HCT116 (cell line): ENCODE measurements at regions not wholly inside any gene's neighbourhood (a gene's known extent, or its start where the extent isn't known, plus 50 kb on each side); places are given as distances from the start of the nearest gene placed in this dataset.

Source experiments
- ATAC-seq: fragments of 200-7000 bp; cut with Tn5 transposase; 2 replicates; pipeline ENCODE4 v1.9.1; 2020; ENCODE audit warnings: mild to moderate bottlenecking, moderate library complexity
- BruUV-seq: library from RNA; stranded (reverse); fragments of 400-500 nt; replicated peaks from 2 replicates; lab custom pipeline; 2021; lab: Mats Ljungman, UMichigan
- CTCF ChIA-PET: fragments of 300-600 bp; sonication (Branson Sonifier 250); formaldehyde crosslinking; loops from one replicate; lab custom pipeline; 2021; ENCODE audit warnings: antibody characterized with exemption; lab: Charles Lee
- POLR2A ChIA-PET: fragments of 300-600, 350-600 bp; sonication (Branson Sonifier 250); formaldehyde crosslinking; loops from one replicate; lab custom pipeline; 2021; ENCODE audit warnings: antibody characterized with exemption; lab: Charles Lee
- RAD21 ChIA-PET, 2 experiments: fragments of 300-600 bp; sonication (Branson Sonifier 250); formaldehyde crosslinking; loops; one replicate each; lab custom pipeline; 2023; ENCODE audit warnings: low total read pairs in 2 of 2; ENCODE audit not compliant: uncharacterized antibody in 2 of 2, unreplicated experiment in 2 of 2, low non-redundant PET in 1 of 2; lab: Charles Lee
- DNase-seq: peaks from one replicate; pipeline ENCODE4 v3.0.0-alpha.2; 2010; ENCODE audit warnings: low read depth, low spot score
- H2AFZ ChIP-seq: fragments of 200-600 bp; shearing (Covaris generic), sonication (generic); 2 replicates; pipeline ENCODE4 v1.6.1; 2017; ENCODE audit warnings: low read depth, mixed run types, mixed read lengths, antibody characterized with exemption, low read length; ENCODE audit not compliant: poor library complexity, severe bottlenecking
- H3K27ac ChIP-seq: 2 replicates; pipeline ENCODE4 v1.5.1; 2012; ENCODE audit warnings: low read depth, low read length
- H3K27me3 ChIP-seq: fragments of 200-600 bp; sonication (generic); 2 replicates; pipeline ENCODE4 v1.6.1; 2016; ENCODE audit warnings: mixed run types, low read length, mixed read lengths; ENCODE audit not compliant: insufficient read depth
- H3K36me3 ChIP-seq, 2 experiments: fragments of 200-500 bp in 1 of 2; fragments of 200-600 bp in 1 of 2; sonication (Bioruptor generic) in 1 of 2; sonication (generic) in 1 of 2; 2 replicates each; pipeline versions ENCODE4 v1.5.1 to v1.6.1; 2014 to 2016; ENCODE audit warnings: low read length in 2 of 2, inconsistent platforms in 1 of 2, mixed read lengths in 1 of 2, mixed run types in 1 of 2; ENCODE audit not compliant: insufficient read depth in 2 of 2, control insufficient read depth in 1 of 2
- H3K4me1 ChIP-seq, 2 experiments: fragments of 200-600 bp in 1 of 2; sonication (generic) in 1 of 2; 2 replicates each; pipeline versions ENCODE4 v1.5.1 to v1.6.1; 2012 to 2017; ENCODE audit warnings: low read length in 2 of 2, inconsistent platforms in 1 of 2, mild to moderate bottlenecking in 1 of 2, mixed read lengths in 1 of 2, mixed run types in 1 of 2, moderate library complexity in 1 of 2; ENCODE audit not compliant: insufficient read depth in 2 of 2, control insufficient read depth in 1 of 2
- H3K4me2 ChIP-seq: fragments of 200-600 bp; sonication (generic); 2 replicates; pipeline ENCODE4 v1.6.1; 2017; ENCODE audit warnings: mixed run types, low read length, mixed read lengths
- H3K4me3 ChIP-seq, 2 experiments: fragments of 200-600 bp in 1 of 2; sonication (generic) in 1 of 2; replicated peaks in 1 of 2; 2 replicates each; pipeline ENCODE4 v1.5.1; 2011 to 2016; ENCODE audit warnings: low read length in 2 of 2, control low read depth in 1 of 2, low read depth in 1 of 2, mild to moderate bottlenecking in 1 of 2, mixed read lengths in 1 of 2, mixed run types in 1 of 2
- H3K79me2 ChIP-seq: fragments of 200-600 bp; sonication (generic); 2 replicates; pipeline ENCODE4 v1.6.1; 2017; ENCODE audit warnings: mild to moderate bottlenecking, mixed run types, low read length, moderate library complexity, mixed read lengths; ENCODE audit not compliant: insufficient read depth
- H3K9ac ChIP-seq: fragments of 200-600 bp; sonication (generic); 2 replicates; pipeline ENCODE4 v1.6.1; 2016; ENCODE audit warnings: low read length, mixed read lengths
- H3K9me2 ChIP-seq: fragments of 200-600 bp; sonication (generic), shearing (Covaris generic); 2 replicates; pipeline ENCODE4 v1.6.1; 2017; ENCODE audit warnings: mixed run types, mild to moderate bottlenecking, moderate library complexity; ENCODE audit not compliant: insufficient read depth
- H3K9me3 ChIP-seq, 2 experiments: fragments of 200-500 bp in 1 of 2; fragments of 200-600 bp in 1 of 2; sonication (Bioruptor generic) in 1 of 2; sonication (generic) in 1 of 2; 2 replicates each; pipeline ENCODE4 v1.6.1; 2014 to 2017; ENCODE audit warnings: low read length in 2 of 2, mixed read lengths in 2 of 2, inconsistent platforms in 1 of 2, low read depth in 1 of 2, mild to moderate bottlenecking in 1 of 2, mixed run types in 1 of 2, moderate library complexity in 1 of 2; ENCODE audit not compliant: control insufficient read depth in 1 of 2, insufficient read depth in 1 of 2
- H4K20me1 ChIP-seq: fragments of 200-600 bp; sonication (generic), shearing (Covaris generic); 2 replicates; pipeline ENCODE4 v1.6.1; 2017; ENCODE audit warnings: mixed run types, mild to moderate bottlenecking, moderate library complexity; ENCODE audit not compliant: insufficient read depth
- CBX3 ChIP-seq: IDR thresholded peaks from 2 replicates; pipeline ENCODE4 v1.6.1; 2012; ENCODE audit warnings: low read depth
- ELF1 ChIP-seq: IDR thresholded peaks from 2 replicates; pipeline ENCODE4 v1.6.1; 2012; ENCODE audit warnings: low read depth, borderline replicate concordance
- EZH2 ChIP-seq: fragments of 200-600 bp; sonication (generic); IDR thresholded peaks from 2 replicates; pipeline ENCODE4 v1.6.1; 2017; ENCODE audit warnings: antibody characterized with exemption, mixed run types
- EZH2phosphoT487 ChIP-seq: fragments of 200-600 bp; IDR thresholded peaks from 2 replicates; pipeline ENCODE4 v1.6.1; 2018; ENCODE audit warnings: antibody characterized with exemption, borderline replicate concordance
- FOSL1 ChIP-seq: IDR thresholded peaks from 2 replicates; pipeline ENCODE4 v1.6.1; 2012; ENCODE audit warnings: low read depth
- JUND ChIP-seq: IDR thresholded peaks from 2 replicates; pipeline ENCODE4 v1.6.1; 2012
- POLR2A ChIP-seq: IDR thresholded peaks from 2 replicates; pipeline ENCODE4 v1.7.0; 2011; ENCODE audit warnings: borderline replicate concordance; ENCODE audit not compliant: insufficient read depth, insufficient read length; ENCODE audit errors: extremely low read depth
- POLR2AphosphoS5 ChIP-seq: IDR thresholded peaks from 2 replicates; pipeline ENCODE4 v1.6.1; 2011; ENCODE audit warnings: mild to moderate bottlenecking, low read depth, low read length, moderate library complexity
- RAD21 ChIP-seq: IDR thresholded peaks from 2 replicates; pipeline ENCODE4 v1.6.1; 2012; ENCODE audit warnings: low read depth, mild to moderate bottlenecking
- SIN3A ChIP-seq: IDR thresholded peaks from 2 replicates; pipeline ENCODE4 v1.6.1; 2012; ENCODE audit warnings: low read depth
- SP1 ChIP-seq: IDR thresholded peaks from 2 replicates; pipeline ENCODE4 v1.6.1; 2012; ENCODE audit warnings: low read depth
- SRF ChIP-seq: IDR thresholded peaks from 2 replicates; pipeline ENCODE4 v1.6.1; 2012; ENCODE audit warnings: low read depth
- TCF7L2 ChIP-seq: IDR thresholded peaks from 2 replicates; pipeline ENCODE4 v1.7.0; 2011; ENCODE audit warnings: borderline replicate concordance, inconsistent platforms; ENCODE audit not compliant: insufficient read depth, insufficient read length; ENCODE audit errors: extremely low read depth
- YY1 ChIP-seq: IDR thresholded peaks from 2 replicates; pipeline ENCODE4 v1.6.1; 2011; ENCODE audit warnings: low read length, low read depth, moderate library complexity, mild to moderate bottlenecking; ENCODE audit not compliant: insufficient replicate concordance; ENCODE audit errors: extremely low read depth
- ZNF274 ChIP-seq: fragments of 200-500 bp; sonication (Bioruptor generic); IDR thresholded peaks from 2 replicates; pipeline ENCODE4 v1.6.1; 2014; ENCODE audit warnings: mild to moderate bottlenecking, low read depth, low read length, inconsistent platforms
- intact Hi-C: fragments of 100-400 bp; cut with micrococcal nuclease; formaldehyde crosslinking; loops from 2 replicates; pipeline ENCODE4 v1.10.0; 2022
- TF ChIP-seq, protein P1 (sequence below): IDR thresholded peaks from 2 replicates; pipeline ENCODE4 v1.6.1; 2012
- TF ChIP-seq, protein P2 (sequence below): IDR thresholded peaks from 2 replicates; pipeline ENCODE4 v1.6.1; 2011; ENCODE audit warnings: mild to moderate bottlenecking, low read length, moderate library complexity; ENCODE audit not compliant: insufficient replicate concordance; ENCODE audit errors: extremely low read depth
- TF ChIP-seq, protein P3 (sequence below): IDR thresholded peaks from 2 replicates; pipeline ENCODE4 v1.6.1; 2012; ENCODE audit warnings: low read depth
- TF ChIP-seq, protein P4 (sequence below), 3 experiments: fragments of 200-600 bp in 1 of 3; sonication (generic) in 1 of 3; IDR thresholded peaks in 2 of 3; conservative IDR thresholded peaks in 1 of 3; 2 replicates each; pipeline ENCODE4 v1.5.1; 2012 to 2017; ENCODE audit warnings: low read depth in 2 of 3, low read length in 2 of 3, antibody characterized with exemption in 1 of 3, borderline replicate concordance in 1 of 3, control low read depth in 1 of 3, mild to moderate bottlenecking in 1 of 3, mixed read lengths in 1 of 3, mixed run types in 1 of 3, moderate library complexity in 1 of 3; ENCODE audit not compliant: insufficient read depth in 1 of 3

GRCh38 chr3:72340476-72341379 lies 507.5 kb downstream of the SHQ1 start:
- BruUV-seq, result no TSS peak
- POLR2A ChIA-PET, result no interaction called here
- Histone ChIP-seq H3K27ac (no peak overlapping the region), H2AFZ (no peak overlapping the region), H3K4me3 (no peak overlapping the region), H3K9me2 (no peaks in the 10 kb centered on the region), H3K27me3 (no peaks in the 10 kb centered on the region), H4K20me1 (no peaks in the 10 kb centered on the region), H3K4me1 (peaks cover 11 to 42% of the 10 kb centered on the region in 2 experiments; a peak in 3 of 4 replicates), H3K9ac (no peak overlapping the region), H3K4me2 (no peak overlapping the region), H3K36me3 (no peaks in the 10 kb centered on the region), H3K79me2 (no peaks in the 10 kb centered on the region), H3K9me3 (peaks cover 0 to 8% of the 10 kb centered on the region in 2 experiments; a peak in 1 of 4 replicates)
- no peak for ATAC-seq
- no peak for DNase-seq
- intact Hi-C loops, result no loop called here
- no peak for TF ChIP-seq CBX3
- no peak for TF ChIP-seq FOSL1
- TF ChIP-seq, protein P1, sequence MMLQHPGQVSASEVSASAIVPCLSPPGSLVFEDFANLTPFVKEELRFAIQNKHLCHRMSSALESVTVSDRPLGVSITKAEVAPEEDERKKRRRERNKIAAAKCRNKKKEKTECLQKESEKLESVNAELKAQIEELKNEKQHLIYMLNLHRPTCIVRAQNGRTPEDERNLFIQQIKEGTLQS, result no peak
- no peak for TF ChIP-seq JUND
- no peak for TF ChIP-seq POLR2A
- no peak for TF ChIP-seq ZNF274
- TF ChIP-seq, protein P2, sequence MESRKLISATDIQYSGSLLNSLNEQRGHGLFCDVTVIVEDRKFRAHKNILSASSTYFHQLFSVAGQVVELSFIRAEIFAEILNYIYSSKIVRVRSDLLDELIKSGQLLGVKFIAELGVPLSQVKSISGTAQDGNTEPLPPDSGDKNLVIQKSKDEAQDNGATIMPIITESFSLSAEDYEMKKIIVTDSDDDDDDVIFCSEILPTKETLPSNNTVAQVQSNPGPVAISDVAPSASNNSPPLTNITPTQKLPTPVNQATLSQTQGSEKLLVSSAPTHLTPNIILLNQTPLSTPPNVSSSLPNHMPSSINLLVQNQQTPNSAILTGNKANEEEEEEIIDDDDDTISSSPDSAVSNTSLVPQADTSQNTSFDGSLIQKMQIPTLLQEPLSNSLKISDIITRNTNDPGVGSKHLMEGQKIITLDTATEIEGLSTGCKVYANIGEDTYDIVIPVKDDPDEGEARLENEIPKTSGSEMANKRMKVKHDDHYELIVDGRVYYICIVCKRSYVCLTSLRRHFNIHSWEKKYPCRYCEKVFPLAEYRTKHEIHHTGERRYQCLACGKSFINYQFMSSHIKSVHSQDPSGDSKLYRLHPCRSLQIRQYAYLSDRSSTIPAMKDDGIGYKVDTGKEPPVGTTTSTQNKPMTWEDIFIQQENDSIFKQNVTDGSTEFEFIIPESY, result no peak
- TF ChIP-seq TCF7L2, result no peak
- TF ChIP-seq SIN3A, result no peak
- TF ChIP-seq SP1, result no peak
- TF ChIP-seq, protein P3, sequence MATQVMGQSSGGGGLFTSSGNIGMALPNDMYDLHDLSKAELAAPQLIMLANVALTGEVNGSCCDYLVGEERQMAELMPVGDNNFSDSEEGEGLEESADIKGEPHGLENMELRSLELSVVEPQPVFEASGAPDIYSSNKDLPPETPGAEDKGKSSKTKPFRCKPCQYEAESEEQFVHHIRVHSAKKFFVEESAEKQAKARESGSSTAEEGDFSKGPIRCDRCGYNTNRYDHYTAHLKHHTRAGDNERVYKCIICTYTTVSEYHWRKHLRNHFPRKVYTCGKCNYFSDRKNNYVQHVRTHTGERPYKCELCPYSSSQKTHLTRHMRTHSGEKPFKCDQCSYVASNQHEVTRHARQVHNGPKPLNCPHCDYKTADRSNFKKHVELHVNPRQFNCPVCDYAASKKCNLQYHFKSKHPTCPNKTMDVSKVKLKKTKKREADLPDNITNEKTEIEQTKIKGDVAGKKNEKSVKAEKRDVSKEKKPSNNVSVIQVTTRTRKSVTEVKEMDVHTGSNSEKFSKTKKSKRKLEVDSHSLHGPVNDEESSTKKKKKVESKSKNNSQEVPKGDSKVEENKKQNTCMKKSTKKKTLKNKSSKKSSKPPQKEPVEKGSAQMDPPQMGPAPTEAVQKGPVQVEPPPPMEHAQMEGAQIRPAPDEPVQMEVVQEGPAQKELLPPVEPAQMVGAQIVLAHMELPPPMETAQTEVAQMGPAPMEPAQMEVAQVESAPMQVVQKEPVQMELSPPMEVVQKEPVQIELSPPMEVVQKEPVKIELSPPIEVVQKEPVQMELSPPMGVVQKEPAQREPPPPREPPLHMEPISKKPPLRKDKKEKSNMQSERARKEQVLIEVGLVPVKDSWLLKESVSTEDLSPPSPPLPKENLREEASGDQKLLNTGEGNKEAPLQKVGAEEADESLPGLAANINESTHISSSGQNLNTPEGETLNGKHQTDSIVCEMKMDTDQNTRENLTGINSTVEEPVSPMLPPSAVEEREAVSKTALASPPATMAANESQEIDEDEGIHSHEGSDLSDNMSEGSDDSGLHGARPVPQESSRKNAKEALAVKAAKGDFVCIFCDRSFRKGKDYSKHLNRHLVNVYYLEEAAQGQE, result no peak
- TF ChIP-seq EZH2phosphoT487, result no peak
- no peak for TF ChIP-seq ELF1
- no peak for TF ChIP-seq SRF
- no peak for TF ChIP-seq RAD21
- TF ChIP-seq POLR2AphosphoS5, result no peak
- TF ChIP-seq, protein P4, sequence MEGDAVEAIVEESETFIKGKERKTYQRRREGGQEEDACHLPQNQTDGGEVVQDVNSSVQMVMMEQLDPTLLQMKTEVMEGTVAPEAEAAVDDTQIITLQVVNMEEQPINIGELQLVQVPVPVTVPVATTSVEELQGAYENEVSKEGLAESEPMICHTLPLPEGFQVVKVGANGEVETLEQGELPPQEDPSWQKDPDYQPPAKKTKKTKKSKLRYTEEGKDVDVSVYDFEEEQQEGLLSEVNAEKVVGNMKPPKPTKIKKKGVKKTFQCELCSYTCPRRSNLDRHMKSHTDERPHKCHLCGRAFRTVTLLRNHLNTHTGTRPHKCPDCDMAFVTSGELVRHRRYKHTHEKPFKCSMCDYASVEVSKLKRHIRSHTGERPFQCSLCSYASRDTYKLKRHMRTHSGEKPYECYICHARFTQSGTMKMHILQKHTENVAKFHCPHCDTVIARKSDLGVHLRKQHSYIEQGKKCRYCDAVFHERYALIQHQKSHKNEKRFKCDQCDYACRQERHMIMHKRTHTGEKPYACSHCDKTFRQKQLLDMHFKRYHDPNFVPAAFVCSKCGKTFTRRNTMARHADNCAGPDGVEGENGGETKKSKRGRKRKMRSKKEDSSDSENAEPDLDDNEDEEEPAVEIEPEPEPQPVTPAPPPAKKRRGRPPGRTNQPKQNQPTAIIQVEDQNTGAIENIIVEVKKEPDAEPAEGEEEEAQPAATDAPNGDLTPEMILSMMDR (IDR thresholded peaks at IDR 0.05 in 2 of 3, conservative IDR thresholded peaks at IDR 0.05 in 1 of 3; ENCODE audit: borderline replicate concordance in 1 of 3, insufficient read depth in 1 of 3, low read depth in 2 of 3, low read length in 2 of 3), result no peak
- TF ChIP-seq EZH2, result no peak
- no peak for TF ChIP-seq YY1
- RAD21 ChIA-PET, result no interaction called here
- CTCF ChIA-PET, result no interaction called here
